Liver (tissue), 8 donors: ENCODE measurements at regions not wholly inside any gene's neighbourhood (a gene's known extent, or its start where the extent isn't known, plus 50 kb on each side); places are given as distances from the start of the nearest gene placed in this dataset.

Experiments
- DNase-seq: peaks from one replicate; pipeline ENCODE4 v3.0.0-alpha.2; 2017; ENCODE audit warnings: low spot score
- H3K27ac ChIP-seq, 2 donors: one replicate each; pipeline ENCODE4 v1.7.0; 2013; ENCODE audit warnings: inconsistent platforms in 2 of 2, low read length in 2 of 2, control low read depth in 1 of 2, low read depth in 1 of 2, mild to moderate bottlenecking in 1 of 2
- H3K27me3 ChIP-seq, 4 donors: one replicate each; pipeline versions ENCODE4 v1.6.1 to v1.7.0; 2013; ENCODE audit warnings: low read length in 3 of 4, inconsistent platforms in 1 of 4, mild to moderate bottlenecking in 1 of 4, moderate library complexity in 1 of 4; ENCODE audit not compliant: control insufficient read depth in 4 of 4, insufficient read depth in 4 of 4
- H3K36me3 ChIP-seq, 4 donors: one replicate each; pipeline versions ENCODE4 v1.6.1 to v1.7.0; 2013; ENCODE audit warnings: low read length in 3 of 4, mild to moderate bottlenecking in 3 of 4, low read depth in 1 of 4, moderate library complexity in 1 of 4; ENCODE audit not compliant: control insufficient read depth in 4 of 4, insufficient read depth in 3 of 4
- H3K4me1 ChIP-seq, 4 donors: one replicate each; pipeline versions ENCODE4 v1.6.1 to v1.7.0; 2013; ENCODE audit warnings: low read length in 3 of 4, mild to moderate bottlenecking in 3 of 4, moderate library complexity in 1 of 4; ENCODE audit not compliant: control insufficient read depth in 4 of 4, insufficient read depth in 4 of 4
- H3K4me3 ChIP-seq, 3 donors: one replicate each; pipeline versions ENCODE4 v1.6.1 to v1.7.0; 2013; ENCODE audit warnings: low read length in 3 of 3, control low read depth in 1 of 3, low read depth in 1 of 3, mild to moderate bottlenecking in 1 of 3
- H3K9ac ChIP-seq, 2 donors: one replicate each; pipeline ENCODE4 v1.7.0; 2013; ENCODE audit warnings: low read length in 2 of 2, mild to moderate bottlenecking in 2 of 2, moderate library complexity in 2 of 2, control low read depth in 1 of 2, low read depth in 1 of 2
- H3K9me3 ChIP-seq, 4 donors: one replicate each; pipeline versions ENCODE4 v1.6.1 to v1.7.0; 2013; ENCODE audit warnings: low read length in 3 of 4; ENCODE audit not compliant: control insufficient read depth in 4 of 4
- EGR1 ChIP-seq, 2 donors: IDR thresholded peaks; 2 replicates each; pipeline ENCODE4 v1.6.1; 2016 to 2018; ENCODE audit warnings: antibody characterized with exemption in 2 of 2, low read depth in 2 of 2
- FOXA1 ChIP-seq: IDR thresholded peaks from 2 replicates; pipeline ENCODE4 v1.6.1; 2016; ENCODE audit warnings: antibody characterized with exemption
- FOXA2 ChIP-seq: IDR thresholded peaks from 2 replicates; pipeline ENCODE4 v1.6.1; 2016; ENCODE audit warnings: antibody characterized with exemption
- GABPA ChIP-seq, 2 donors: IDR thresholded peaks in 1 of 2; conservative IDR thresholded peaks in 1 of 2; 2 replicates each; pipeline ENCODE4 v1.6.1; 2016; ENCODE audit warnings: antibody characterized with exemption in 2 of 2, mild to moderate bottlenecking in 1 of 2, moderate library complexity in 1 of 2
- HNF4A ChIP-seq, 2 donors: conservative IDR thresholded peaks; 2 replicates each; pipeline ENCODE4 v1.6.1; 2016; ENCODE audit warnings: antibody characterized with exemption in 2 of 2, mild to moderate bottlenecking in 2 of 2
- HNF4G ChIP-seq: IDR thresholded peaks from 2 replicates; pipeline ENCODE4 v1.6.1; 2016; ENCODE audit warnings: antibody characterized with exemption
- JUND ChIP-seq, 2 donors: IDR thresholded peaks; 2 replicates each; pipeline ENCODE4 v1.6.1; 2016; ENCODE audit warnings: antibody characterized with exemption in 2 of 2
- NR2F2 ChIP-seq: IDR thresholded peaks from 2 replicates; pipeline ENCODE4 v1.6.1; 2016; ENCODE audit warnings: antibody characterized with exemption
- RAD21 ChIP-seq, 2 donors: IDR thresholded peaks; 2 replicates each; pipeline ENCODE4 v1.6.1; 2016; ENCODE audit warnings: antibody characterized with exemption in 2 of 2, mild to moderate bottlenecking in 2 of 2
- RXRA ChIP-seq, 2 donors: IDR thresholded peaks; 2 replicates each; pipeline ENCODE4 v1.6.1; 2017 to 2018; ENCODE audit warnings: antibody characterized with exemption in 2 of 2, mild to moderate bottlenecking in 1 of 2
- SP1 ChIP-seq: IDR thresholded peaks from 2 replicates; pipeline ENCODE4 v1.6.1; 2018; ENCODE audit warnings: antibody characterized with exemption, mild to moderate bottlenecking
- TAF1 ChIP-seq: conservative IDR thresholded peaks from 2 replicates; pipeline ENCODE4 v1.6.1; 2016; ENCODE audit warnings: antibody characterized with exemption, mild to moderate bottlenecking
- YY1 ChIP-seq: IDR thresholded peaks from 2 replicates; pipeline ENCODE4 v1.6.1; 2016; ENCODE audit warnings: antibody characterized with exemption, mild to moderate bottlenecking
- WGBS: extraction: QIAGEN DNeasy Blood & Tissue Kit; methylation state at CpG from one replicate; pipeline ENCODE4 v1.1.7; 2013; 5-methylcytosine and 5-hydroxymethylcytosine counted together
- TF ChIP-seq, protein P1 (sequence below): IDR thresholded peaks from 2 replicates; pipeline ENCODE4 v1.6.1; 2016; ENCODE audit warnings: antibody characterized with exemption, mild to moderate bottlenecking
- TF ChIP-seq, protein P2 (sequence below): IDR thresholded peaks from 2 replicates; pipeline ENCODE4 v1.6.1; 2016; ENCODE audit warnings: antibody characterized with exemption
- TF ChIP-seq, protein P3 (sequence below): IDR thresholded peaks from 2 replicates; pipeline ENCODE4 v1.6.1; 2016; ENCODE audit warnings: antibody characterized with exemption
- TF ChIP-seq, protein P4 (sequence below): fragments of 150-350 bp; IDR thresholded peaks from 2 replicates; pipeline ENCODE4 v1.5.1; 2017; ENCODE audit warnings: improper control_type of control experiment, low read depth, low read length; ENCODE audit not compliant: missing input control
- TF ChIP-seq, protein P5 (sequence below): IDR thresholded peaks from 2 replicates; pipeline ENCODE4 v1.6.1; 2016; ENCODE audit warnings: antibody characterized with exemption
- donor health status: healthy.
- donor health status: healthy.
- donor health status: healthy.
- donor health status: healthy.
- donor health status: healthy.

DNA sequence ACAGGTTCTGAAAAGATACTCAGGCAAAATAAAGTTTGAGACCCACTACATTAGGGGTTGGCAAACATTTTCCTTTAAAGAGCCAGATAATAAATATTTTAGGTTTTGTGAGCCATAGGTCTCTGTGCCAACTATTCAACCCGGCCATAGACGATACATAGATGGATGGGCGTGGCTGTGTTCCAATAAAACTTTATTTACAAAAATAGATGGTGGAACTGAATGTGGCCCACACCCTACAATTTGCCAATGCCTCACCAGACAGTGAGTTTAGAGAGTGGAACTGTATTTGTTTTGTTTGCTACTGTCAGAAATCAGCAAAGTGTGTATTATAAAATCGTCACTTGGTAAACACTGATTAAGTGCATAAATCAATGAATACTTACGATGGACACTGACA, 78.0 kb downstream of the ACKR3 start (continued):
- TF ChIP-seq, protein P1, sequence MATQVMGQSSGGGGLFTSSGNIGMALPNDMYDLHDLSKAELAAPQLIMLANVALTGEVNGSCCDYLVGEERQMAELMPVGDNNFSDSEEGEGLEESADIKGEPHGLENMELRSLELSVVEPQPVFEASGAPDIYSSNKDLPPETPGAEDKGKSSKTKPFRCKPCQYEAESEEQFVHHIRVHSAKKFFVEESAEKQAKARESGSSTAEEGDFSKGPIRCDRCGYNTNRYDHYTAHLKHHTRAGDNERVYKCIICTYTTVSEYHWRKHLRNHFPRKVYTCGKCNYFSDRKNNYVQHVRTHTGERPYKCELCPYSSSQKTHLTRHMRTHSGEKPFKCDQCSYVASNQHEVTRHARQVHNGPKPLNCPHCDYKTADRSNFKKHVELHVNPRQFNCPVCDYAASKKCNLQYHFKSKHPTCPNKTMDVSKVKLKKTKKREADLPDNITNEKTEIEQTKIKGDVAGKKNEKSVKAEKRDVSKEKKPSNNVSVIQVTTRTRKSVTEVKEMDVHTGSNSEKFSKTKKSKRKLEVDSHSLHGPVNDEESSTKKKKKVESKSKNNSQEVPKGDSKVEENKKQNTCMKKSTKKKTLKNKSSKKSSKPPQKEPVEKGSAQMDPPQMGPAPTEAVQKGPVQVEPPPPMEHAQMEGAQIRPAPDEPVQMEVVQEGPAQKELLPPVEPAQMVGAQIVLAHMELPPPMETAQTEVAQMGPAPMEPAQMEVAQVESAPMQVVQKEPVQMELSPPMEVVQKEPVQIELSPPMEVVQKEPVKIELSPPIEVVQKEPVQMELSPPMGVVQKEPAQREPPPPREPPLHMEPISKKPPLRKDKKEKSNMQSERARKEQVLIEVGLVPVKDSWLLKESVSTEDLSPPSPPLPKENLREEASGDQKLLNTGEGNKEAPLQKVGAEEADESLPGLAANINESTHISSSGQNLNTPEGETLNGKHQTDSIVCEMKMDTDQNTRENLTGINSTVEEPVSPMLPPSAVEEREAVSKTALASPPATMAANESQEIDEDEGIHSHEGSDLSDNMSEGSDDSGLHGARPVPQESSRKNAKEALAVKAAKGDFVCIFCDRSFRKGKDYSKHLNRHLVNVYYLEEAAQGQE: no peak

DNA sequence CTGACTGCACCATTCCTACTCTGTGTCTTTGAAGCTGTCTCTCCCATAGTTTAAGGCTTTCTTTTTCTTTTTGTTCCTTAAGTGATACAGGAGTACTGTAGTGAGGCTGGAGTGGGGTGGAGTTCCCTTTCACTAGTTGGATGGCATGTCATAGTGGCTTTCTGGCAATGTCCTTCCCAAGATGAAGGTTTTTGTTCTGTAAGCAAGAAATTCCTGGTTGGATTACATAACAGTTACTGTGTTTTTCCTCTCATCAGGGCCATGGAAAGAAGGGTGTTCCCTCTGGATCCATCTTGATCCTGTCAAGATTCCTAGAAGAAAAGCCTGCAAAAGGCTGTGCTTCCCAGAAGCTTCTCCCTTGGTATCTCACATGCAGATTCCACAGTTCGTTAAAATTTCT, 84.2 kb downstream of the ACKR3 start:
- Histone ChIP-seq H3K36me3 (no peaks in the 10 kb centered on the region), H3K27me3 (no peaks in the 10 kb centered on the region), H3K9ac (no peak overlapping the region), H3K4me3 (no peak overlapping the region), H3K27ac (no peak overlapping the region), H3K4me1 (no peaks in the 10 kb centered on the region), H3K9me3 (peaks cover 0 to 11% (median 0%) of the 10 kb centered on the region in 4 donors)
- WGBS: 81% methylated on average over 1 of the region's 1 CpG
- TF ChIP-seq, protein P2, sequence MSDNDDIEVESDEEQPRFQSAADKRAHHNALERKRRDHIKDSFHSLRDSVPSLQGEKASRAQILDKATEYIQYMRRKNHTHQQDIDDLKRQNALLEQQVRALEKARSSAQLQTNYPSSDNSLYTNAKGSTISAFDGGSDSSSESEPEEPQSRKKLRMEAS: no peak
- TF ChIP-seq, protein P1: no peak
- TF ChIP-seq GABPA (IDR thresholded peaks at IDR 0.05 in 1 of 2, conservative IDR thresholded peaks at IDR 0.05 in 1 of 2) (no peak), SP1 (no peak), YY1 (no peak), JUND (IDR thresholded peaks at IDR 0.05) (no peak), RXRA (IDR thresholded peaks at IDR 0.05) (no peak), HNF4G (no peak), NR2F2 (no peak), FOXA2 (no peak), FOXA1 (no peak), EGR1 (IDR thresholded peaks at IDR 0.05; ENCODE audit: low read depth in 2 of 2) (no peak), HNF4A (conservative IDR thresholded peaks at IDR 0.05) (no peak), TAF1 (no peak), RAD21 (IDR thresholded peaks at IDR 0.05) (no peak)
- TF ChIP-seq, protein P3, sequence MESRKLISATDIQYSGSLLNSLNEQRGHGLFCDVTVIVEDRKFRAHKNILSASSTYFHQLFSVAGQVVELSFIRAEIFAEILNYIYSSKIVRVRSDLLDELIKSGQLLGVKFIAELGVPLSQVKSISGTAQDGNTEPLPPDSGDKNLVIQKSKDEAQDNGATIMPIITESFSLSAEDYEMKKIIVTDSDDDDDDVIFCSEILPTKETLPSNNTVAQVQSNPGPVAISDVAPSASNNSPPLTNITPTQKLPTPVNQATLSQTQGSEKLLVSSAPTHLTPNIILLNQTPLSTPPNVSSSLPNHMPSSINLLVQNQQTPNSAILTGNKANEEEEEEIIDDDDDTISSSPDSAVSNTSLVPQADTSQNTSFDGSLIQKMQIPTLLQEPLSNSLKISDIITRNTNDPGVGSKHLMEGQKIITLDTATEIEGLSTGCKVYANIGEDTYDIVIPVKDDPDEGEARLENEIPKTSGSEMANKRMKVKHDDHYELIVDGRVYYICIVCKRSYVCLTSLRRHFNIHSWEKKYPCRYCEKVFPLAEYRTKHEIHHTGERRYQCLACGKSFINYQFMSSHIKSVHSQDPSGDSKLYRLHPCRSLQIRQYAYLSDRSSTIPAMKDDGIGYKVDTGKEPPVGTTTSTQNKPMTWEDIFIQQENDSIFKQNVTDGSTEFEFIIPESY: no peak
- TF ChIP-seq, protein P4, sequence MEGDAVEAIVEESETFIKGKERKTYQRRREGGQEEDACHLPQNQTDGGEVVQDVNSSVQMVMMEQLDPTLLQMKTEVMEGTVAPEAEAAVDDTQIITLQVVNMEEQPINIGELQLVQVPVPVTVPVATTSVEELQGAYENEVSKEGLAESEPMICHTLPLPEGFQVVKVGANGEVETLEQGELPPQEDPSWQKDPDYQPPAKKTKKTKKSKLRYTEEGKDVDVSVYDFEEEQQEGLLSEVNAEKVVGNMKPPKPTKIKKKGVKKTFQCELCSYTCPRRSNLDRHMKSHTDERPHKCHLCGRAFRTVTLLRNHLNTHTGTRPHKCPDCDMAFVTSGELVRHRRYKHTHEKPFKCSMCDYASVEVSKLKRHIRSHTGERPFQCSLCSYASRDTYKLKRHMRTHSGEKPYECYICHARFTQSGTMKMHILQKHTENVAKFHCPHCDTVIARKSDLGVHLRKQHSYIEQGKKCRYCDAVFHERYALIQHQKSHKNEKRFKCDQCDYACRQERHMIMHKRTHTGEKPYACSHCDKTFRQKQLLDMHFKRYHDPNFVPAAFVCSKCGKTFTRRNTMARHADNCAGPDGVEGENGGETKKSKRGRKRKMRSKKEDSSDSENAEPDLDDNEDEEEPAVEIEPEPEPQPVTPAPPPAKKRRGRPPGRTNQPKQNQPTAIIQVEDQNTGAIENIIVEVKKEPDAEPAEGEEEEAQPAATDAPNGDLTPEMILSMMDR: no peak
- TF ChIP-seq, protein P5, sequence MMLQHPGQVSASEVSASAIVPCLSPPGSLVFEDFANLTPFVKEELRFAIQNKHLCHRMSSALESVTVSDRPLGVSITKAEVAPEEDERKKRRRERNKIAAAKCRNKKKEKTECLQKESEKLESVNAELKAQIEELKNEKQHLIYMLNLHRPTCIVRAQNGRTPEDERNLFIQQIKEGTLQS: no peak
- no peak for DNase-seq
